ENCODE measurements at regions not wholly inside any gene's neighbourhood (a gene's known extent, or its start where the extent isn't known, plus 50 kb on each side); places are given as distances from the start of the nearest gene placed in this dataset.

DNA sequence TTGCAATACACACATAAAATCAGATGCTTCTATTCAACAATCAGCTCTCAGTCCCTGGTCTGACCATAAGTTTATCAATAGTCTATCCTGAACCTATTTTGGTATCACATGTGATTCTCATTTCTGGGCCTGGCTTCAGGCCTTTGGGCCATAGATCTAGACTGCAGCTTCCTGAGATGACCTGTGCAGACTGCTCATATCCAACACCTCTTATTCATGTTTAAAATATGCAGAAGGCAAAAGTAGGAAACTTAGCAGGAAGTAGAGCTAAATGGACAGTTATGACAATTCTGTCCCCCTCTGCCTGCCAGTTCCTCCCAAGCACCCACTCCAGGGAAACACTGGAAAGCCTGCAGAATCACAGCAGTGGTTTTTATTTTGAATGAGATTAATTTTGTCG is 53.3 kb downstream of the C7orf25 start:
- DNase-seq (ENCODE audit: low read depth in 3 of 3): no peak

DNA sequence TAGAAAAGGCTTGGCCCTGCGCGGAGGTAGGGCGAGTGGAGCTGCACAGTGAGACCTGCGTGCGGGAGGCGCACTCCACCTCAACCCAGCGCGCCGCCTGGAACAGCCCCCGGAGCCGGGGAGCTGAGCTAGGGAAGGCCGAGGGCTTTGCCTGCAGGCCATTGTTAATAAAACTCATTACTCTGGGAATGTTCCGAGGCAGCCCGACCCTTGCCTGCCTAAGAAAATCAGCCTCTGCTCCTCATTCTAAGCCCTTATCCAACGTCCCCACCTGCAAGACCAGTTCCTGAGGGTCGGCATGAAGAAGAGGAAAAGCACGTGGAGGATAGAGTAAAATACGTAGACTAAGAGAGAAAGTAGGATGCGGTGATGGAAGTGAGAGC is 55.3 kb downstream of the C7orf25 start:
- DNase-seq (ENCODE audit: low read depth in 3 of 3): no peak

DNA sequence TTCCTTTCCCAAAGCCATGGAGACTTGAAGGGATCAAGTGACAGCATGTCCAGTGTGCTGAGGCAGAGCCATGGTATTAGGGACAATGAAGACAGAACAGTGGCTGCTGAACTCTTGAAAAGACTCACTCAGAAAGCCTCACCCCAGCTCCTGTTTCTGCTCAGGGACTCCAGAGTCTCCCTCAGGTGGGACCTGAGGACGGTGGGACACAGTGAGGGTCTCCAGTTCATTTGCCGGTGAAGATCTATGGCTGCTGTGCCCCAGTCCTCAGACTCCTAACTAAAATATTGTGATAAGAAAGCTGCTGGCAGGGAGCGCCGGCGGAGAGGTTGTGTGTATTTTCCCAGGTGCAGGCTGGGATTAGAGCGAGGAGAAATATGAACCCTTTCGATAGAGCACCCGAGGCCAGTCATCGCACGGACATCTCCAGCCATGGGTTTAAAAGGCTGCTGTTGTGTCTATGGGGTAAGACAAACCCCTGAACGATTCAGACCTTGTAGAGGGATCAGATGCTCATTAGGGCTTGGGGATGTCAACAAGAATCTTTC is 57.2 kb downstream of the C7orf25 start:
- no peak for DNase-seq (ENCODE audit: low read depth in 3 of 3)

DNA sequence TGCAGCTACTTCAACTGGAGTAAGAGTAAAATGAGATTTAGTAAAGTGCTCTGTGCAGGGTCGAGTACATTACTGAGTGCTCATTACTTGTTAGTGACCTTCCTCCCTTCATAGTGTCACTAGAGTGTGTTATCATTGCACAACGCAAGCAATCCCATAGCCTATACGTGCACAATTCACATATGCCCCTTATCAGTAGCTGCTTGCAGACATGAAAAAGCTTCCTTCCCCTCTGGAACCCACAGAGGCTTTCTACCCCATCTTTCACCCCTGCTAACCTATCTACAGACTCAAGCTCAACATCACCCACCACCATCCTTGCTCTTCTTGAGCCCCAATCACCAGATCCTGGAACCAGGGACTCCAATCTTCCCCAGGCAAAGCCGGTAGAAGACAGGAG is 59.3 kb downstream of the C7orf25 start:
- no peak for DNase-seq (ENCODE audit: low read depth in 3 of 3)

DNA sequence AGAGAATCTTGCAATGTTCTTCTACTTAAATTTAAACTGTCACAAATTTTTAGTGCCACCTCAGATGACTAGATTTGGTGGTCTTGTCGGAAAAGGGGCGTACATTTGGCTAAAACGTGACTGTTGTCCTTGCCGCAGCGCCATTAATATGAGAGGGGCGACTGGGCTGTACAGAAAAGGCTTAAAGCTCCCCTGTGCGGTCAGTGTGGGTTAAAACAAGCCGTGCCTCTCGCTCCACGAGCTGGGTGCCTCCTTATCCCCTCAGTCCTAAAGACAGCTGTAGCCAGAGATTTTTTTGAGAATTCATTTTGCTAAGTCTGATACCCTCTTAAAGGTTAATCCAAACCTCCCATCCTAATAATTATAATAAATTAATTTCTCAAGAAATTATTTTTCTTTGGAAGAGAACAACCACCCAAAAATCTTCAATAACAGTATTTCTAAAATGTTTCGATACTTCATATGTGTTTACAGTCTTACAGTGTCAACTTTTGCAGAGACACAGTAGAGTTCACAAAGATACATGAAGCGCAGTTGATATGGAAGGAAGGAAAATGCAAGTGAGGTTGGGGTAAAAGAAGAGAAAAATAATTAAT is 68.6 kb downstream of the C7orf25 start:
- peak in 1 of 3 experiments; percentile 19 for DNase-seq (ENCODE audit: low read depth in 3 of 3)

DNA sequence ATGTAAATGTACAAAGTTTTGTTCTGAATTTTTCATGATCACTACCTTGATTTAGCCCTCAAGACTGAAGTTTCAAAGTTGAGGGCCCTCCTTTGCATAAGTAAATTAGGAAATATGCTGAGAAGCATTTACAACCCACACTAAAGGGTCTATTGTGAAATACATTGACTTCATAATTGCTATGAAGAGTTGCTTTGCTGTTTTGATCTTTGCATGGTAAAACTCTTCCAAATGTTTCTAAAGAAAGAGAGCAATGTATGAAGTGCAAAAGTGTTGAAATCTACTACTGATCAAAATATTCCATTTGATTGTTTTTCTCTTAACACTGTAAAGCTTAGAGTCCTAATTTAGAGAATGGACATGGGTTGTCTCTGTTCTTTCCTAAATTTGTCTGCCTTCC is 77.2 kb downstream of the C7orf25 start:
- DNase-seq (ENCODE audit: low read depth in 3 of 3): no peak

DNA sequence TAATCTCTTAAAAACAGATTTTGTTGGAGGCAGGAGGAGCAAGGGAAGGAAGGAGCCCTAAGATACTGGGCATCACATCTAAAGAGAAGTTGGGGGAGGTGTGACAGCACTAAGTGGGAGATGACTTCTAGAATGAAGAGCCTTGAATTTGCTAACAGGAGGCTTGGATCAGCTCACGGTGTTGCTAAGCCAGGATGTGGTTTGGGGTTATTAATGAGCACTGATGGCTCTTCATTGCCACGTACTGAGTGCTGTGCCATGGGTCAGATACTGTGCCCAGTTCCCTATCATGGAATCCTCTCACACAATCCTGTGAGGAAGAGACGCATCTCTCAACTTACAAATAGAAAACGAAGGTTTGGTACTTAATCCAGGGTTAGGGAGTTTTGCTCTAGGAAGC is 78.5 kb downstream of the C7orf25 start:
- DNase-seq (ENCODE audit: low read depth in 3 of 3): no peak

DNA sequence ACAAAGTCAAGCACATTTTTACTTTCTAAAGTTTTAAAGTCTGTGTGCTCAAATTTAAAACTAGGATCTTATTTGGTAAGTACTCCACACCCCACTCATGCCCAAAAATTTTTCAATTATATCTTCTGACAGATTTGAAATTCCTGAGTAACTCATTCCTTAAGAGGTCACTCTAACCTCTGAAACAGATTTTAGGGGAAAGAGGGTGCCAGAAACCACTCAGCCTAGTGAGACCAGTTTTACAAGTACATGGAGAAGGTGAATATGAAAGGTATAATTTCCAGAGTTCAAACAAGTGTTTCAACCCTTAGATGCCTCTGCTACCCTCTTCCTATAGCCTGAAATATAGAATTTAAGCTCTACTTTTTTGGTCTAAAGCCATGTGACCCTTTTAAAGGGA is 79.2 kb downstream of the C7orf25 start:
- no peak for DNase-seq (ENCODE audit: low read depth in 3 of 3)

DNA sequence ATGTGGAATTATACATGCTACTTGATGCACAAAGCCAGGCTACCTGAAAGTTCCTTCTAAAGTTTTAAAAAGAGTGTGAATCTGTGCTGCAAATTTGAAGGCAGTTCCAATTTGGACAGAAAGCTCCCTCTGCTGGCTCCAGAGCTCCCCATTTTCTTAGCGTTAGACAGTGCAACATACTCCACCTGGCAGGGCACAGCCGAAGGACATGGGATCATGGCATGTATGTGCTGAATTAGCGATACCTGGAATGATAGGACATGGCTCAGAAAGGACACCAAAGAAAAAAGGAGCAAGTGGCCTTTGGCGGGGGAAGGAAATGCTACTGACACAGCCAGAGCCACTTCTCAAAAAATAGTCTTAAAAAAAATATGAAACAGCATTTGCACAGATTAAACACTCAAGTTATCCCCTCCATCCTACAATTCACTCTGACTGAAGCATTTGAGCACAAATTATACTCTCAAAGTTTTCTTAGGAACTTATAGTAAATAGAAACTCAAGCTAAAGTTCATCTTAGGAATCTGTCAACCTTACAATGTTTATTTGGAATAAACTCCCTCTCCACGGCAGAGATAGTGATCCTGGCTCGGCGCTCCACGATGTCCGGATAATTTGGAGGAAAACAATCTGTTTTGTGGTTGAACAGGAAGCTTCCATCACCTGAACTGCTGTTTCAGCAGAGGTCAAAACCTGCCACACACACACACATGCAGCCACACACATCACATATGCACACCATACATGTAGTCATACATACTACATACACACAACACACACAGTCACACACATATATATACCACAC is 80.0 kb downstream of the C7orf25 start:
- no peak for DNase-seq (ENCODE audit: low read depth in 3 of 3)

DNA sequence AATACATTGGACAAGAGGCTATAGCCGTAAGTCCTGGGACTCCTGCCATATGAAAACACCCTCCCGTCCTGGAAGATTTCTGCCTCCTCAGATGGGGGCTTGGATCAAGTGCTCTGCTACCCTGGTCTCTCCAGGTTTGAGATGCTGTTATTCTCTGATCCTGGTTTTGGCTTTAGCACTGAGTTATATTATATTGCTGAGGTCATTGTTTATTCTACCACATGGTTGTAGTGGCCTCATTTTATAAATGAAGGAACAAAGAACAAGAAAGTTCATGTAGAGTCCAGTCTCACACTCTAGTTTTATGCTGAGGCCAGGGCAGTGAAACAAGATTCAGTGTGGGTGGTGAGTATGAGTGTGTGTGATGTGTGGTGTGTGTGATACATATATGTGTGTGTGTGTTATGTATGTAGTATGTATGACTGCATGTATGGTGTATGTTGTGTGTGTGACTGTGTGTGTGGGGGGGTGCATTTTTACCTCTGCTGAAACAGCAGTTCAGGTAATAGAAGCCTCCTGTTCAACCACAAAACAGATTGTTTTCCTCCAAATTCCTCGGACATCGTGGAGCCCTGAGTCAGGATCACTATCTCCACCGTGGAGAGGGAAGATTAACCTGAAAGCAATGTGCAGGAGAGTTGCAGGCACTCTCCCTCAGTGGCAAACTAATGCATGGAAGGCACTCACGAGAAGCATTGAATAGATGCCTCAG is 80.7 kb downstream of the C7orf25 start:
- no peak for DNase-seq (ENCODE audit: low read depth in 3 of 3)

DNA sequence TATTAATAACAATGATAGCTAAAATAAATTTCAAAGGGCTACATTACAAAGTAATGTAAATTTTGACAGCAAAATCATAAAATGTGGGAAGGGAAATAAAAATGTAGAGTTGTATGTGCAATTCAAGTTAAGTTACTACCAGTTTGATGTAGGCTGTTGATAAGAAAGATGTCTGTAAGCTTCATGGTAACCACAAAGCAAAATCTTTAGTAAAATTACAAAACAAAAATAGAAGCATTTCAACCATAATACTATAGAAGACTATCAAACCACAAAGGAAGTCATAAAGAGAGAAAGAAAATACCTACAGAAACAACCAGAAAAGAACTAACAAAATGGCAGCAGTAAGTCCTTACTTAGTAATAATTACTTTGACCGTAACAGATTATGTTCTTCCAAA is 99.1 kb downstream of the C7orf25 start:
- no peak for DNase-seq (ENCODE audit: low read depth in 3 of 3)

DNA sequence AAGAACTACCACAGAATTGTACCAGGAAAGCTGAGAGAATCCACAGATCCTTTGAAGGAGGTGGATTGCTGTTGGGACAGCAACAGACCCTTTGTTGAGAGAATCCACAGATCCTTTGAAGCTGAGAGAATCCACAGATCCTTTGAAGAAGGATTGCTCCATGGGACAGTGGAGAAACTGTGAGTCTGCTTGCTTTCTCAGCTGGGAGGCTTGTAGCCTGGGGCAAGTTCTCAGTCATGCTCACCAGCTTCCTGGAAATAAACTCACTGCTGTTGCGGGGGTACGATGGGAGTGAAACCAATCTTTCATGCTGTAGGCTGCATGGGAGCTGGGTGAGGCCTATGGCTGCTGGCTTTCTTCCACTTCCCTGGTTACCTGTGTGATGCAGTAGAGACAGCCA is 106.3 kb downstream of the C7orf25 start:
- no peak for DNase-seq (ENCODE audit: low read depth in 3 of 3)

DNA sequence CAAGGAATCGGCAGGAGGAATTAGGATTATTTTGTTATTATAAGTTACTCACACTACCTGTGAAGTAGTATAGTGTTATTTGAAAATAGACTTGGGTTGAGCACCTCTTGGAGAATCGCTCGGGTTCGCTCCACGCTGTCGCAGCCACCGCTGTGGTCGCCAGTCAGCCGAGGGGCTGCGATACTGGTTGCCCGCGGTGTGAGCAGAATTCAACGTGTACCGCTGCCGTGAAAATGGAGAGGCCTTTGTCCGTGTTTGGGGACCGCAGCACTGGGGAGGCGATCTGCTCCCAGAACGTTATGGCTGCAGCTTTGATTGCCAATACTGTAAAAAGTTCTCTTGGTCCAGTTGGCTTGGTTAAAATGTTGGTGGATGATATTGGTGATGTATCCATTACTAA is 117.2 kb downstream of the C7orf25 start:
- DNase-seq (ENCODE audit: low read depth in 3 of 3): no peak

DNA sequence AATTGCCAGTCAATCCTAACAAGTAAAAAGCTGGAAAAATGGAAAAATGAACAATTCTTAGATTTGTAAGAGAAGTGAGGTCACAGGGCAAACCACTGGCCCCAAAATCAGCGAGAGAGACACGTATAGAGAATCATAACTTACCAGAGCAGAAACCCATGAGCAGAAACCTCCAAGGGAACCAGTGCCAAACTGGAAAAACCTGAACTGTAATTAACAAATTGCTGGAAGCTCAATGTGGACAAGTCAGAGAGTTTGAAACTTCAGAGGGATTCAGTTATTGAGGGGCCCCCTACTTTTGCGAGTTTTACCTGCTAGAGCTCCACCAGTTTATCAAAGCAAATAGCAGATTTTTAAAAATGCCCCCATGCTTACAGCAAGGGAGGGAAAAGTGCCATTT is 119.0 kb downstream of the C7orf25 start:
- no peak for DNase-seq (ENCODE audit: low read depth in 3 of 3)

DNA sequence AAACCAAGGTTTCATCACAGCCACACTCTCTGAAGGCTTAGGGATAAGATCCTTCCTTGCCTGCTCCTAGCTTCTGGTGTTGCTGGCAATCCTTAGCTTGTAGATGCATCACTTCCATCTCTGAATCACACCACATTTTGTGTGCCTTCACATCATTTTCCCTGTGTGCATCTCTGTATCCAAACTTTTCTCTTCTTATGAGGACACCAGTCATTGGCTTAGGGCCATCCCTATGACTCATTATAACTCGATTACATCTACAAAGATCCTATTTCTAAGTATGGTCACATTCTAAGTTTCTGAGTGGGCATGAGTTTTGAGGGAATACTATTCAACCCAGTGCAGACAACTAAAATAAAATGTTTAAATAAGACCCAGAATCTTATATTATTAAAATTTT is 121.7 kb downstream of the C7orf25 start:
- DNase-seq (ENCODE audit: low read depth in 3 of 3): no peak

DNA sequence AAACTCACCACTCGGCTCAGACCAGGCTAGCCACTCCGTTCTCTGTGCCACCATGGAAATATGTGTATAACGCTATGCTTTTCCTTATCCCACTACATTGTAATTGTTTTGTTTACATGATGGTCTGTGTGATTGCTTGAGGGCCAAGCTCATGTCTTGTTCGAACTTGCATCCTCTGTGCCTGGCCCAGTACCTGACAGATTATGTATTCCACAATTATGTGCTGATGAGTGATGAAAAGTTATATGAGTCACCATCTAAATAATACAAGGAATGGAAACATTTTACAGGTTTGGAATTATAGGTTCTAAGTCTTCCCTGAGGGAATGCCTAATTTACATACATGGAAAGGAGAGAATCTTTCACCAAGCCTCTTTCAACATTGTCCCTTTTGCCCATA is 137.4 kb downstream of the C7orf25 start:
- DNase-seq (ENCODE audit: low read depth in 3 of 3): no peak

DNA sequence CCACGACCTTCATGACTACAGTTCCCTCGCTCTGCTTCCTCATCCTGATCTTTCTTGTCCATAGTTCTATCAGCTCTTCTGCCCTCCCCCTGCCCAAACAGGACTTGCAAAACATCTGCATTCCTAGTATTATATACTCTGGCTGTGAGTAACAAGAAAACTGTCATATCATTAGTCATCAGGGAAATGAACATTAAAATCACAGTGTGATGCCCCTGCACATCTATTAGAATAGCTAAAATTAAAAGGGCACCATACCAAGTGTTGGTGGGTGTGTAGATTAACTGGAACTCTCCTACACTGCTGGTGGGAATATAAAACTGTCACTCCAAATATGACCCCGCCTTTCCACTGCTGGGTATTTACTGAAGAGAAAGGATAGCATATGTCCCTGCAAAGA is 141.8 kb downstream of the C7orf25 start:
- no peak for DNase-seq (ENCODE audit: low read depth in 3 of 3)

DNA sequence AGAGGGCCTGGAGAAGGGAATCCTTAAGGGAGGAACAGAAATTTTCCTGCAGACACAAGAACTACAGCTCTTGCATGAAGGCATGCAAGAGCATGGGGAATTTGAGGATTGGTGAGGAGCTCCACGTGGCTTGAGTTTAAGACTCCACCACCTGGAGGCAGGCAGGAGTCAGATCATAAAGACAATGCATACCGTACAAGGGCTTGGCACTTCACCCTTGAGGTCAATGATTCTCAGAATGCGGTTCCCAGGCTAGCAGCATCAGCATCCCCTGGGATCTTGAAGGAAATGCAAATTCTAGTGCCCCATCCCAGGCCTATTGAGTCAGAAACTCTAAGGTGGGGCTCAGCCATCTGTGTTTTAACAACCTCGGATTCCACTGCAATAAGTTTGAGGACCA is 143.8 kb downstream of the C7orf25 start:
- no peak for DNase-seq (ENCODE audit: low read depth in 3 of 3)

DNA sequence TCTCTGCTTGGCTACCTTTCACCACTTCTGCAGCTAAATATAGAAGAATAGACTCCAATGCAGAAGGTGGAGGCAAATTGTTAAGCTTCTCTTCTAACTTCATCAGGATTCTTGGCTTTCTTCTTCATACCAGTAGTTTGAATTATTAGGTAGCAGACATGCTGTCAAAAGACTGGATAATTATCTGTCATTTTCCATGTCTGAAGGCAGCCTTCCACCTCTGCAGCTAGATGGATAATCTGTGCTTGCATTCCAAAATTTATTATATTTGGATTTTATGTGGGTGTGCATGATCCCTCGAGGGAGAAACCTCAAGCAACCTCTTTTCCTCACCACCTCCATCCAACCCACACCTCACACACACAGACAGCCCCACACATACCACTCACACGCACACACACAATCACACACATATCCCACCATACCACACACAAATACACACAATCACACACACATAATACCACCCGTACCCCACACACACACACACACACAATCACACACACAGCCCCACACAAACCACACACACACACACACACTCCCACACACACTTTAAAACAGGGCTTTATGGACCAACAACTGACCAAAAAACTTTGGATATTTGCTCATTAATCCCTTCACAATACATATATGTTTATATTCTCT is 145.0 kb downstream of the C7orf25 start:
- DNase-seq (ENCODE audit: low read depth in 3 of 3): no peak

DNA sequence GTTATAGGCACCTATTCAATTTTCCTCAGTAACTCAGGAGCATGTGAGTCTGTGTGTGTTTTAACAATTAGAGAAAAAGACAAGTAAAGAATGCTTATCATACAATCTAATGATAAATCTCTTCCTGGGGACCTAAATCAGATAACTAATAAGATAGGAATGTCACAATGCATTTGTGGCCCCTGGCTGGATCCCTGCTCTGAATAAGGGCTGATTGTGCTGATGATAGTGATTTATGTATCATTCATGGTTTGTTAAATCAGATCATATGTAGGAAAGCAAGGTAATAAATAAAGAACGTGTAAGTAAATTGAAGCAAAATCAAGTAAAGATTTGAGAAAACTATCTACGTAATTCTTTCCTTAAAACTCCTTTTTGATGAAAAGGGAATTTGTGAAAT is 145.9 kb downstream of the C7orf25 start:
- no peak for DNase-seq (ENCODE audit: low read depth in 3 of 3)

DNA sequence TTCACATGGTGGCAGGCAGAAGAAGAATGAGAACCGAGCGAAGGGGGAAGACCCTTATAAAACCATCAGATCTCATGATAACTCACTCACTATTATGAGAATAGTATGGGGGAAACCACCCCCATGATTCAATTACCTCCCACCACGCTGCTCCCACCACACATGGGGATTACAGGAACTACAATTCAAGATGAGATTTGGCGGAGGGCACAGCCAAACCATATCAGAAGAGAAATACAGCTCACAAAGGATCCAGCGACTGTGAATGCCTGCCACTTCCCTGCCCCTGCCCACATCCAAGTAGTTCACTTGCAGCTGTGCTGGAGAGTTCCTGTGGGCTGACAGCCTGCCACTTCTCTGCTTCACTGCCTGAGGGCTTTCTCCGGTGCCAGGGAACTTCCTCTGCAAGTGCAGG is 148.7 kb downstream of the C7orf25 start:
- DNase-seq (ENCODE audit: low read depth in 3 of 3): no peak

DNA sequence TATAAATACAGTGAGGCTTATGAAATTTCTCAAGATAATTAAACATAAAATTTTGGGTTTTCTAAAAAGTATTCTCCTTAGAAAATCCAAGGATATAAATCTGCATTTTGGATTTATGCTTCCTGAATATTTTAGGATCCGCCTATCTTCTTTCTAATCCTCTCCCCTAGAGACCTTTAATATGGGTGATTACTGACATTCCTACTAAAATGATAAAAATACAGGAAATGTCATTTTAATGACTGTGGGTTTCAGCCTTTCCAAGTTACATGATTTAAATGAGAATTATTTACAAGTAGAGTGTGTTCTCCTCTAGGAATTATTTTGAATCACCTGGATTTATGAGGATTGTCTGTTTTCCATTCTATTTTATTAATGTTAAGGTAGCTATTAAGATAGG is 150.4 kb downstream of the C7orf25 start:
- no peak for DNase-seq (ENCODE audit: low read depth in 3 of 3)
